ENCODE measurements at regions not wholly inside any gene's neighbourhood (a gene's known extent, or its start where the extent isn't known, plus 50 kb on each side); places are given as distances from the start of the nearest gene placed in this dataset.
"Not testable (repeated sequence)": the region's sequence is repeated elsewhere in the genome, so short reads cannot be mapped to it uniquely, and the experiment has no call there.

- no peak for DNase-seq
Measured at GRCh38 chr5:36482812-36483211, 123.6 kb upstream of the SLC1A3 start.

DNA sequence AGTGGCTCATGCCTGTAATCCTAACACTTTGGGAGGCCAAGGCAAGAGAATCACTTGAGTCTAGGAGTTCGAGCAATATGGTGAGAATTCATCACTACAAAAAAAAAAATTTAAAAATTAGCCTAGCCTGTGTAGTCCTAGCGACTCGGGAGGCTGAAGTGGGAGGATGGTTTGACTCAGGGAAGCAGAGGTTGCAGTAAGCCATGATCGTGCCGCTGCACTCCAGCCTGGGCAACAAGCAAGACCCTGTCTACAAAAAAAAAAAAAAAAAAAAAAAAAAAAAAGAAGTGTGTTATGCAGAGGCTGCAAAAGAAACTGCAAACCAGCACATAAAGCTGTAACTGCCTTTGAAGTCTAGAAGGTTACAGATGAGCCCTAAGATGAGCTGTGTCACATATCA, 116.9 kb upstream of the SLC1A3 start:
- no peak for DNase-seq

- no peak for DNase-seq
Measured at GRCh38 chr5:36491856-36492255, 114.5 kb upstream of the SLC1A3 start.

GRCh38 chr5:36492984-36493654, 113.3 kb upstream of the SLC1A3 start:
- no peak for DNase-seq

- no peak for DNase-seq
Measured at GRCh38 chr5:36494028-36494427, 112.4 kb upstream of the SLC1A3 start.

- no peak for DNase-seq
Measured at GRCh38 chr5:36494841-36495601, 111.4 kb upstream of the SLC1A3 start.

- DNase-seq, result no peak
Measured at GRCh38 chr5:36495611-36496010, 110.8 kb upstream of the SLC1A3 start.

DNA sequence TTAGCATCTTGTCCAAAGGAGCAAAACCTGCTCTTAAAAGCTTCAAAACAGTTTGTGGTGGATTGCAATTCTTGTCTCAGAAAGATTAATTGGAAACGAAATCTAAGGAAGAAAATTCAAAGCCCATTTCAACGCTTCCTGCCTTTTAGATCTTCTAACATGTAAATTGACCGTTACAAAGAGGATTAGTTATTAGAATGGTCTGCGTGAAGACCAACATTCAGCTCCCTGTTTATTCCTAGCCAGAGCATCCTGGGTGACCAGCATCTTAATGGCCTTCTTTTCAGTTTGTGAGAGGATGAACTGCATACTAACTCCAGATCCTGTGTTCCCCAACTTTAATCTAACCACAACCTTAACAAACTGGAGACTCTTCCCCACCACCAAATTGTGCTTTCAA, 109.9 kb upstream of the SLC1A3 start:
- no peak for DNase-seq

GRCh38 chr5:36502608-36503007, 103.8 kb upstream of the SLC1A3 start:
- DNase-seq, result no peak

- DNase-seq, result no peak
Measured at GRCh38 chr5:36505021-36505420, 101.4 kb upstream of the SLC1A3 start.

GRCh38 chr5:36507332-36507952, 99.0 kb upstream of the SLC1A3 start:
- peak; percentile 66 for DNase-seq

- not testable (repeated sequence) for DNase-seq
Measured at GRCh38 chr5:36508331-36508730, 98.1 kb upstream of the SLC1A3 start.

DNA sequence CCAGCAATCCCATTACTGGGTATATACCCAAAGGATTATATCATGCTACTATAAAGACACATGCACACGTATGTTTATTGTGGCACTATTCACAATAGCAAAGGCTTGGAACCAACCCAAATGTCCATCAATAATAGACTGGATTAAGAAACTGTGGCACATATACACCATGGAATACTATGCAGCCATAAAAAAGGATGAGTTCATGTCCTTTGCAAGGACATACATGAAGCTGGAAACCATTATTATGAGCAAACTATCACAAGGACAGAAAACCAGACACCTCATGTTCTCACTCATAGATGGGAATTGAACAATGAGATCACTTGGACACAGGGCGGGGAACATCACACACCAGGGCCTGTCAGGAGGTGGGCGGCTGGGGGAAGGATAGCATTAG, 92.8 kb upstream of the SLC1A3 start:
- DNase-seq, result not testable (repeated sequence)

- DNase-seq, result no peak
Measured at GRCh38 chr5:36519881-36520280, 86.5 kb upstream of the SLC1A3 start.

- no peak for DNase-seq
Measured at GRCh38 chr5:36521219-36521618, 85.2 kb upstream of the SLC1A3 start.

DNA sequence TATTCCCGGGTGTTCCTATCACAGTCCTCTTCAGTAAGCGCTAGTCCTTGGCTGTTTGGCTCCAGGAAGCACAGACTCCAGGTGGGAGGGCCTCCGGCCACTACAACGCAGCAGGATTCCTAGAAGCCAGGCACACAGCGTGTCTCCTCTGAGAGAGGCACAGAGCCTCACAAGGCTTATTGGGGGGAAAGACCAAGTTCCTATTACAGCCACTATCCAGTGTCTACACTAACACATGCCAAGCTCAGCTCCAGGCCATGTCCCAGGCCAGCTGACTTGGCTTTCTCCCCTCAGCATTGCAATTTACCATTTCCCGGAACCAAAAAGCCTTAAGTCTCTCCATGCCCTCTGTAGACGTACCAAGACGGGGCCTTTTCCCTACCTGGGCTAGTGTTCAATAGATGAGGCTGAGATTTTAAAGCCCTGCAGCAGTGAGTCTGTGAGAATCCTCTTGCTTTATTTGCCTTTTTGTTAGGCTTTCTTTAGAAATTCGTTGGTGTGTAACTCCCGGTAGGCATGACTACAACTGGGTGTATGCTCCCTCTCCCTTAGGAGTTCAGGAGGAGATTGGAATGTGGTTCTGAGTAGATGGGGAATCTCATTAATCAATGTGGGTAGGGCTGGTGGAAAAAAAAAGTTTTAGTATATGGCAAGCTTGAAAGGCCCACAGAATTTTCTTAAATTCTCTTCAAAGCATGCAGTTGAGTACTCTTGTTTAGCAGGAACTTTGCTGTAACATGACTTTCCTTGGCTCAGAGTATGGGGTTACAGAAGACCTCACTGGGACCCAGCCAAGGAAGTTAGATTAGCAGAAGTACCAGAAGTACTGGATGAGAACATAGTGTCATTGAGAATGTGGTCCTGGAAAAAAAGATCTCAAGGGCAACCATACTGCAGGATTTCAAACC, 84.3 kb upstream of the SLC1A3 start:
- no peak for DNase-seq

DNA sequence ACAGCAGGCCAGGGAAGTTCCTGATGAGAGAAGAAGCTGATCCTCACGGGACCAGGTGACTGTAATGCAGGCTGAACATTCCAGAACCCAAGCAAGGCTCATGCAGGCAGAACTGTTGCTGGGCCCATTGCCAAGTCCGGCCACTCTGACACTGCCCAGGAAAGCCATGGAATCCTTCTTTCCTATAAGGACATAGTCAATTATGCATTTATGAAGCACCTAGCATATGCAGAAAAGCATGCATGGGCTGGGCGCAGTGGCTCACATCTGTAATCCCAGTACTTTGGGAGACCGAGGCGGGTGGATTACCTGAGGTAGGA, 83.7 kb upstream of the SLC1A3 start:
- no peak for DNase-seq

- DNase-seq, result no peak
Measured at GRCh38 chr5:36523450-36523849, 83.0 kb upstream of the SLC1A3 start.

DNA sequence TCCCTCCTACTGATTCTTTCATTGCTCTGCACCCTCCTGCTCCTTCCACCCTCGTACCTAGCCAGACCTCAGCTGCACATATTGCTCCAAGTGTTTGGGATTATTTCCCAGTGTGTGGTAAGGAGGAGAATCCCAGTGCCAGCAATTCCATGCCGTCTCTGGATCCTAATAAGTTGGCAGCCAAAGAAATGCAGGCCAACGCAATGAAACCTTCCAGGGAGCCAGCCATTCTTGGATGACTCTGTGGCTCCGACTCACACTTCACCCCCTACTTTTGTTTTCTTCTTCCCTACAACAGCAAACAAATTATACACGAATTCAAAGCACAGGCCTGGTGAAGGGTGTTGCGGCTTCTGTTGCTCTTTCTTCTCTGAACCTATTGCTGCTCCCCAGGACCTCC, 82.5 kb upstream of the SLC1A3 start:
- no peak for DNase-seq

- no peak for DNase-seq
Measured at GRCh38 chr5:36526537-36526936, 79.9 kb upstream of the SLC1A3 start.

DNA sequence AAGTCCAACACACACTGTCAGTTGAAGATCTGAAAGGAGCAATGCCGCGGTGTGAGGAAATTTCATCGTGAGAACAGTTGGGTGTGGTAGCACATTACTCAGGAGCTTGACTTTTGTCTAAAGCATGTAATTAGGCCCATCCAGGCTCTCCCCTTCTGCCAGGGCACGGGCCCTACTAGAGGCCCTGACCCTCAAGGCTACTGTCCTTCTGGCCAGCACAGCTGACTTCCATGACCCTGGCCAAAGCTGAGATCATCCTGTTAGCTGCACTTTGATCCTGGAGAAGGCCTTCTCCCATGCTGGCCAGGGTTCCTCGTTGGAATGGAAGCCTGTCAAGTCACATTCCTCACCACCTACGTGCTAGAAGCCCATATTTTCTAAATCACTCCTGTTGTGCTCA, 77.8 kb upstream of the SLC1A3 start:
- no peak for DNase-seq

- no peak for DNase-seq
Measured at GRCh38 chr5:36529142-36529541, 77.3 kb upstream of the SLC1A3 start.

- no peak for DNase-seq
Measured at GRCh38 chr5:36530215-36530614, 76.2 kb upstream of the SLC1A3 start.
